ENCODE measurements at regions not wholly inside any gene's neighbourhood (a gene's known extent, or its start where the extent isn't known, plus 50 kb on each side); places are given as distances from the start of the nearest gene placed in this dataset.

GRCh38 chr3:35336601-35337000, 302.7 kb upstream of the ARPP21 start:
- Histone ChIP-seq H3K4me3 (ENCODE audit: low read depth, low read length) (no peak overlapping the region), H3K27me3 (ENCODE audit: control insufficient read depth, insufficient read depth, low read length) (no peaks in the 10 kb centered on the region), H3K36me3 (ENCODE audit: control insufficient read depth, insufficient read depth, low read length) (no peaks in the 10 kb centered on the region)
- no peak for TF ChIP-seq CTCF (IDR thresholded peaks at IDR 0.05; ENCODE audit: insufficient read depth, low read length, poor library complexity, severe bottlenecking)
- DNase-seq (ENCODE audit: low read depth): no peak

GRCh38 chr3:35338186-35338585, 301.1 kb upstream of the ARPP21 start:
- TF ChIP-seq CTCF (IDR thresholded peaks at IDR 0.05; ENCODE audit: insufficient read depth, low read length, poor library complexity, severe bottlenecking): no peak
- H3K36me3 ChIP-seq (ENCODE audit: control insufficient read depth, insufficient read depth, low read length): no peaks in the 10 kb centered on the region
- no peak overlapping the region for H3K4me3 ChIP-seq (ENCODE audit: low read depth, low read length)
- no peak for DNase-seq (ENCODE audit: low read depth)
- H3K27me3 ChIP-seq (ENCODE audit: control insufficient read depth, insufficient read depth, low read length): no peaks in the 10 kb centered on the region

- H3K36me3 ChIP-seq (ENCODE audit: control insufficient read depth, insufficient read depth, low read length): no peaks in the 10 kb centered on the region
- TF ChIP-seq CTCF (IDR thresholded peaks at IDR 0.05; ENCODE audit: insufficient read depth, low read length, poor library complexity, severe bottlenecking): no peak
- no peaks in the 10 kb centered on the region for H3K27me3 ChIP-seq (ENCODE audit: control insufficient read depth, insufficient read depth, low read length)
- H3K4me3 ChIP-seq (ENCODE audit: low read depth, low read length): no peak overlapping the region
- DNase-seq (ENCODE audit: low read depth): no peak
Measured at GRCh38 chr3:35380196-35380595, 259.1 kb upstream of the ARPP21 start.

GRCh38 chr3:35383216-35383615, 256.1 kb upstream of the ARPP21 start:
- no peak for TF ChIP-seq CTCF (IDR thresholded peaks at IDR 0.05; ENCODE audit: insufficient read depth, low read length, poor library complexity, severe bottlenecking)
- Histone ChIP-seq H3K36me3 (ENCODE audit: control insufficient read depth, insufficient read depth, low read length) (no peaks in the 10 kb centered on the region), H3K4me3 (ENCODE audit: low read depth, low read length) (no peak overlapping the region), H3K27me3 (ENCODE audit: control insufficient read depth, insufficient read depth, low read length) (no peaks in the 10 kb centered on the region)
- DNase-seq (ENCODE audit: low read depth): no peak

GRCh38 chr3:35383719-35384555, 255.4 kb upstream of the ARPP21 start:
- DNase-seq (ENCODE audit: low read depth): peak; percentile 48
- Histone ChIP-seq H3K27me3 (ENCODE audit: control insufficient read depth, insufficient read depth, low read length) (no peaks in the 10 kb centered on the region), H3K36me3 (ENCODE audit: control insufficient read depth, insufficient read depth, low read length) (no peaks in the 10 kb centered on the region), H3K4me3 (ENCODE audit: low read depth, low read length) (no peak overlapping the region)
- no peak for TF ChIP-seq CTCF (IDR thresholded peaks at IDR 0.05; ENCODE audit: insufficient read depth, low read length, poor library complexity, severe bottlenecking)

GRCh38 chr3:35385271-35385670, 254.1 kb upstream of the ARPP21 start:
- TF ChIP-seq CTCF (IDR thresholded peaks at IDR 0.05; ENCODE audit: insufficient read depth, low read length, poor library complexity, severe bottlenecking): no peak
- H3K4me3 ChIP-seq (ENCODE audit: low read depth, low read length): no peak overlapping the region
- DNase-seq (ENCODE audit: low read depth): no peak
- H3K27me3 ChIP-seq (ENCODE audit: control insufficient read depth, insufficient read depth, low read length): no peaks in the 10 kb centered on the region
- no peaks in the 10 kb centered on the region for H3K36me3 ChIP-seq (ENCODE audit: control insufficient read depth, insufficient read depth, low read length)
